Esophagus (tissue), 2 donors: ENCODE measurements at regions not wholly inside any gene's neighbourhood (a gene's known extent, or its start where the extent isn't known, plus 50 kb on each side); places are given as distances from the start of the nearest gene placed in this dataset.

Experiments used
- H3K27ac ChIP-seq, 2 donors: one replicate each; pipeline ENCODE4 v1.5.1; 2013; ENCODE audit warnings: low read depth in 2 of 2, mild to moderate bottlenecking in 2 of 2, inconsistent platforms in 1 of 2, low read length in 1 of 2, moderate library complexity in 1 of 2
- H3K27me3 ChIP-seq, 2 donors: one replicate each; pipeline ENCODE4 v1.6.1; 2013; ENCODE audit warnings: low read length in 2 of 2, control low read depth in 1 of 2, mild to moderate bottlenecking in 1 of 2; ENCODE audit not compliant: insufficient read depth in 2 of 2, control insufficient read depth in 1 of 2
- H3K36me3 ChIP-seq, 2 donors: one replicate each; pipeline ENCODE4 v1.6.1; 2013; ENCODE audit warnings: low read length in 1 of 2; ENCODE audit not compliant: control insufficient read depth in 2 of 2, insufficient read depth in 2 of 2
- H3K4me1 ChIP-seq, 2 donors: one replicate each; pipeline ENCODE4 v1.6.1; 2013; ENCODE audit warnings: low read length in 1 of 2; ENCODE audit not compliant: control insufficient read depth in 2 of 2, insufficient read depth in 2 of 2
- H3K4me3 ChIP-seq, 2 donors: one replicate each; pipeline ENCODE4 v1.5.1; 2013; ENCODE audit warnings: low read length in 2 of 2, mild to moderate bottlenecking in 2 of 2, low read depth in 1 of 2, moderate library complexity in 1 of 2
- H3K9me3 ChIP-seq, 2 donors: one replicate each; pipeline ENCODE4 v1.6.1; 2013; ENCODE audit warnings: mild to moderate bottlenecking in 2 of 2, low read depth in 1 of 2, low read length in 1 of 2, moderate library complexity in 1 of 2; ENCODE audit not compliant: control insufficient read depth in 2 of 2, insufficient read depth in 1 of 2
- WGBS, 2 donors: extraction: QIAGEN DNeasy Blood & Tissue Kit; methylation state at CpG; one replicate each; pipeline ENCODE4 v1.1.7; 2013; 5-methylcytosine and 5-hydroxymethylcytosine counted together
- donor health status: healthy with polysubstance abuse.
- donor health status: Bipolar disorder and iron deficiency.

DNA sequence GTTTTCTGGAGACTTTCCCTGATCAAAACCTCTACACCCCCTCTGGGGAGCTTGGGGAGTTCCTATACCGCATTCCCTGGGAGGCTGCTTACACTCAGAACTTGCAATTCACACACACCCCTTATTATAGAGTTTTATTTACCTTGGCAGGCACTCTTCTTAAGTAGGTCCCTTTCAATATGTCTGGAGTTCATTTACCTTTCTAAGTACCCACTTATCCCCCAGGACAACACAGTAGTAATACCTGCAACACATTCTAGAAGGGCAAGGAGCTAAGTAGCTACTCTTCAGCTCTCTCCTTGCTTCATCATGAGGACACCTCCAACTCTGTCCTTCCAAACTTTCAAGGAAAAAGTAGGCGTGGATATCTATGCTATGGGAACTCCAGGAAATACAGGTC is 127.8 kb upstream of the ANO3 start:
- Histone ChIP-seq H3K4me3 (no peak overlapping the region), H3K9me3 (no peaks in the 10 kb centered on the region), H3K4me1 (no peaks in the 10 kb centered on the region), H3K27ac (no peak overlapping the region), H3K36me3 (no peaks in the 10 kb centered on the region), H3K27me3 (no peaks in the 10 kb centered on the region)
- 66 to 71% methylated on average over 2 of the region's 2 CpGs for WGBS, 2 donors

DNA sequence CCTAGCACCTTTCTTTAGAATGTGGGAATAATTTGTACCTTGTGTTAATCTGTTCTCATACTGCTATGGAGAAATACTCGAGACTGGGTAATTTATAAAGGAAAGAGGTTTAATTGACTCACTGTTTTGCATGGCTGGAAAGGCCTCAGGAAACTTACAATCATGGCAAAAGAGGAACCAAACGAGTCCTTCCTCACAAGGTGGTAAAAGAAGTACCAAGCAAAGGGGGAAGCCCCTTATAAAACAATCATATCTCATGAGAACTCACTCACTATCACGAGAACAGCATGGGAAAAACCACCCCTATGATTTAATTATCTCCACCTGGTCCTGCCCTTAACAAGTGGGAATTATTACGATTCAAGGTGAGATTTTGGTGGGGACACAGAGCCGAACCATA is 127.1 kb upstream of the ANO3 start:
- no peak overlapping the region for H3K27ac ChIP-seq
- H3K9me3 ChIP-seq, result no peaks in the 10 kb centered on the region
- H3K4me1 ChIP-seq, result no peaks in the 10 kb centered on the region
- no peak overlapping the region for H3K4me3 ChIP-seq
- 70% methylated on average over 5 of the region's 5 CpGs for whole genome bisulfite sequencing, 2 donors
- no peaks in the 10 kb centered on the region for H3K36me3 ChIP-seq
- no peaks in the 10 kb centered on the region for H3K27me3 ChIP-seq

DNA sequence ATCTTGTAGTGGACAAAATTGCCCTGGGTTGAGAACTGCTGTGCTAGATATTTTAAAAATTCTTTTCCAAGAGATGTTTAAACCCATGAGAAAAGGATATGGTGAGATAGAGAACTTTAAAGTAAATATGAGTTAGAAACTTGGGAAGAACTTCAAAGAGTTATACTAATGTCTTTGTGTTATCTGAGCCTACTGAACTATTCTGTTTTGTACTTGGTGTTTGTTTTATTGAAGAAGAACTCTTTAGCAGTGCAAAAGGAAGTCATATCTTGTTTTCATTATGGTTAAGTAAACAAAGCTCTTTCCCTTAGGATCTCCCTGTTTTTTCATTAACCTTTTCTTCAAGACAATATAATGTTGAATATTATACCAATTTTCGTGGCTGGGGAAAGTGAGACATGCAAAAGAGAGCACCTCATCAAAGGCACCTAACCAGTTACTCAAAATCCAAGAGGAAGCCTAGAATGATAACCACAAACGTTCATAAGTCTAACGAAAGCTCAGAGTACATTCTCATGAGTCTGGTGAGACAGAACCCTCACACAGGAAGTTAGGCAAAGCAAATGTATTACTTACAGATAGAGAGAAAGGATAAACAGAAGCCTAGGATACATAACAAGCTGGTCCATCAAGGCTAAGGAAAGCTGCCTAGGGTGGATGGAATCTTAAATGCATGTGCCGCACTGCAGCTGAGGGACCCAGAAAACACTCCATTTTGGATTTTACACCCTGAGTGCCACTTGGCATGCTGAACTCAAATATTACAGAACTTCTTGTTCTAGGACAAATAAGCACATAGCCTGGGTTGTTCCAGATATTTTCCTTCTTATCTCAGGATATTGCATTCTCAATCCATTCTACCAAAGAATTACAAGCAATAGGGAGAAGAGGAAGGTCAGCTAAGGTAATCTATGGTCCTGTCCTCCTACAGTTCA is 112.5 kb upstream of the ANO3 start:
- Histone ChIP-seq H3K27ac (no peak overlapping the region), H3K9me3 (no peaks in the 10 kb centered on the region), H3K27me3 (no peaks in the 10 kb centered on the region), H3K36me3 (no peaks in the 10 kb centered on the region), H3K4me3 (no peak overlapping the region), H3K4me1 (no peaks in the 10 kb centered on the region)
- WGBS, 2 donors, result 51 to 60% methylated on average over 4 of the region's 4 CpGs

DNA sequence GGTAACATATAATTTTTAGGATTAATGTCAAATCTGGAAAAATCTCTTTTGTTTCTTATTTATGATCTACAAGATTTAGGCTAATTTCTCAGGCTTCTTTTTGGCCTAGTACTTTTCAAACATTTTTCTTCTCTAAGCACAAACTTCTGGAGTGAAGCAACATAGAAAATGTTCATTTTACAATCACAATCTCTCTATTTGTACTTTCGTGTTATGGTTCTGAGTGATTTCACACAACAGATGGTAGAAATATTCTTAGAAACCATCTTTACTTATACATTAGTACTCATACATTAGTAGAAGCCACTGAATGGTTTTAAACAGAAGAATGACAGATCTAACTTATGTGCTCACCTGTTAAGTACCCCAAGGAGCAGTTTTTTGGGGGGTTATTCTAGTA is 106.3 kb upstream of the ANO3 start:
- H3K27me3 ChIP-seq, result no peaks in the 10 kb centered on the region
- no peaks in the 10 kb centered on the region for H3K36me3 ChIP-seq
- no peak overlapping the region for H3K27ac ChIP-seq
- 86 to 89% methylated on average over 1 of the region's 1 CpG for WGBS, 2 donors
- no peaks in the 10 kb centered on the region for H3K9me3 ChIP-seq
- no peak overlapping the region for H3K4me3 ChIP-seq
- no peaks in the 10 kb centered on the region for H3K4me1 ChIP-seq

DNA sequence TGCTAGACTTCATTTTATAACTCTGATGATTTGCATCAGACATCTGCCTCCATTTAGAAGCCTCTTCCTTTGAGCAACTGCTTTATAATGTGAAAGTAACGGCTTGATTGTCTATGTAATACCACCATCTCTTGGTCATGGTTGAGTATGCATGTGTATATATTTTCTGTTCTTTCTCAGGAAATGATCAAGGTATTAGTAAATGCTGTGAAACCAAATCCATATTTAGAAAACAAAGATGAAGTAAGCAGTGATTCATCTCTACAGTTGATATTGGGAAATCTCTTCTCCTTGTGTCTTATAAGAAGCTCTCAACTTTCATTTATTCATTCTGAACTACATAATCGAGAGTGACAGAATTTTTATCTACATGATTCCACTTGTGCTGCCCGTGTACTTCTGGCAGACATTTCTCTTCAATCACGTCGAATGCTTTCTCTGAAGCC is 104.6 kb upstream of the ANO3 start:
- no peaks in the 10 kb centered on the region for H3K36me3 ChIP-seq
- no peaks in the 10 kb centered on the region for H3K27me3 ChIP-seq
- no peak overlapping the region for H3K27ac ChIP-seq
- H3K9me3 ChIP-seq, result no peaks in the 10 kb centered on the region
- whole genome bisulfite sequencing, 2 donors, result 32 to 38% methylated on average over 5 of the region's 5 CpGs
- H3K4me1 ChIP-seq, result no peaks in the 10 kb centered on the region
- H3K4me3 ChIP-seq, result no peak overlapping the region

DNA sequence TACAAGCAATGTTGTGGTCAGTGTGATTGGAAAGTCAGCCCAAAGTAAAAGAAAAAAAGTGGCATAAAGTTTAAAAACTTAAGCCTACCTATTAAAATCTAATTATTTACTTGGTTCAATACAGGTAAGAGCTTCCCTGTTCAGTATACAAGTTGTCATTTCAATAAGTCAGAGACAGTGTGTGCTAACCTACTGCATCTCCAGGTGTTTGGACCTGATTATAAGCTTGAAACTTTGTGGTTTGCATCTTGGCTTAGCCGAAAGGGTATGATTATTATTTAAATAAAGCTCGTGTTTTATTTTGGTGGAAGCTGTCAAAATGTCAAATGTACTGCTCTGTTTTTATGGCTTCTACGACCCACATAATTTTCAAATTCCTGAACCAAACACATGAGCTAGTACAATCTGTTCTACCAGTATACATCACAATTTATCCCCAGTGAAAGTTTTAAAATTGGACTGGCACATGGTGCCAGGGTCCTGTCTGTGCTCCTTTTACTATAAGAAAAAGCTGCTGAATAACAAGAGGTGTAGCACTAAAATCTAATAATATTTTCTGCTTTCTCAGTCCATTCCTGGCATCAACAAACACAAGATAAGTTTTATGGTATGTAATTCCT is 103.9 kb upstream of the ANO3 start:
- Histone ChIP-seq H3K9me3 (no peaks in the 10 kb centered on the region), H3K27me3 (no peaks in the 10 kb centered on the region), H3K4me3 (no peak overlapping the region), H3K36me3 (no peaks in the 10 kb centered on the region), H3K4me1 (no peaks in the 10 kb centered on the region), H3K27ac (no peak overlapping the region)
- 18 to 45% methylated on average over 3 of the region's 3 CpGs for WGBS, 2 donors

DNA sequence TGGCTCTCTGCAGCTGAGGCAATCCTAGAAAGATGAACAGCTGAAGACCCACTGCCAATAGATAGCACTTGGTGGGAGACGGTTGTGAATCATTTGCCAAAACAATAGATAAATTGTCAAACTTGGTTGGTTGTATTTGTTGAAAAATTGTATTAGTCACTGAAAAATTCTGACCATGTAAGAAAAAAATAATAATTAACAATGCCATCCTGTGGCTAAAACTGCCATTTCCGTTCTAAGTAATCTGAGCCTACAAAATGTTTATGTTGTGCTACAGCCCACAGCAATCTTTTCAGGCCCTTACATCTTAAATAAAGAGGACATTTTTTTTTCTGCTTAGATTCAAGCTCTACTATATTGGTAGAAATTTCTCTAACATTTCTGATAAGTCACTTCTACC is 103.2 kb upstream of the ANO3 start:
- H3K4me3 ChIP-seq, result no peak overlapping the region
- no peak overlapping the region for H3K27ac ChIP-seq
- no peaks in the 10 kb centered on the region for H3K27me3 ChIP-seq
- H3K4me1 ChIP-seq, result no peaks in the 10 kb centered on the region
- WGBS, 2 donors, result 70 to 77% methylated on average over 2 of the region's 2 CpGs
- H3K9me3 ChIP-seq, result no peaks in the 10 kb centered on the region
- H3K36me3 ChIP-seq, result no peaks in the 10 kb centered on the region

DNA sequence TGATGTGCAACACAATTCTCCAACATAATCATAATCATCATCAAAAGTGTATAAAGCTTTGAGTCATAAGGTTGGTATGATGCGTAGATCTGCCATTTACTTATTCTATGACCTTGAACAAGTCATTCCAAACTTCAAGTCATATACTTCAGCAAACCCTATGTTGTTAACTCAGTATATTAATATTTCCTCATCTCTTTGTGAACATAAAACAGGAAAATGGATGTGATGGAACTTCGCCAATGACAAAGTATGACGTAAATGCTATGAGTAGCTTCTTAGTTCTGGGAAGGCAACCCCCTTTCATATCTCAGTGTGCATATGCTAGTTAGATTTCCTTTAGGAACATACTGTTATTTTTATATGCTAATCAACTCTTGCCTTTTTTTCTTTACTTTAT is 102.7 kb upstream of the ANO3 start:
- Histone ChIP-seq H3K36me3 (no peaks in the 10 kb centered on the region), H3K4me1 (no peaks in the 10 kb centered on the region), H3K9me3 (no peaks in the 10 kb centered on the region), H3K27ac (no peak overlapping the region), H3K4me3 (no peak overlapping the region), H3K27me3 (no peaks in the 10 kb centered on the region)
- WGBS, 2 donors, result 68% methylated on average over 3 of the region's 3 CpGs

DNA sequence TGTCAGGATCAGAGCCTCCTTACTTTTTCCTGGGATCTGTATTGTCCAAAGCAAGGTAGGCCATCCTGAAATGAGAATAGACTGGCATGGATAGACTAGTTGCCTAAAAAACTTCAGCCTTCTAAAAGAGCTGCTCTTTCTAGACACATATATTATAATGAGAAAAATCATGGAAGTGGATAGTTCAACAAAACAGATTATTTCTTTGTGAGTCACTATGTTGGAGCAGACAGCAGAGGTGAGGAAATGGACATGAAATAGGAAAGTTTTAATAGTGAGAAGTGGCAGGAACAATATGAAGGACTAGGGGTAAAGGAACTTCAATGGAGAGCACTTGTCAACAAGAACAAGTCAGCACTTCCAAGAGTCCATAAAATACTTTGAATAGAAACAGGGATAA is 101.9 kb upstream of the ANO3 start:
- H3K27me3 ChIP-seq, result no peaks in the 10 kb centered on the region
- H3K4me1 ChIP-seq, result no peaks in the 10 kb centered on the region
- H3K27ac ChIP-seq, result no peak overlapping the region
- no peak overlapping the region for H3K4me3 ChIP-seq
- no peaks in the 10 kb centered on the region for H3K36me3 ChIP-seq
- H3K9me3 ChIP-seq, result no peaks in the 10 kb centered on the region

DNA sequence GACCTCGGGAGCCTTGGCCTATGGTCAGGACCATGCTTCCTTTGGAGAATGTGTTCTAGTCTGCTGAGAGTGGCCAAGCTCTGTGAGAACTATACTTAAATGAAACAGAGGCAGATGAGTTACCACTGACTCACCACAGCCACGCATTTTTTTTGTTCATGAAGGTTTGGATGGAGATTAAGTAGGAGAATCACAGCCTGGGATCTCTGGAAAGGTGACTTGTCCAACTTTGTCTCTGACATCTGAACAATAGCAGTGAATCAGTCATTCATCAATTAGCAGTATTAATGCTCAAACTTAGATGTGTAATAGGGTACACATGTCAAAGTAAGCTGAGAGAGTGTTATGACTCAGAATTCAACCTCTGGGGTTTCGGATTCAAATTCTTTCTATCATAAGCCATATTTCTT is 100.7 kb upstream of the ANO3 start:
- H3K36me3 ChIP-seq, result no peaks in the 10 kb centered on the region
- no peaks in the 10 kb centered on the region for H3K27me3 ChIP-seq
- WGBS, 2 donors, result 29 to 46% methylated on average over 3 of the region's 3 CpGs

More for the DNA sequence above, 100.7 kb upstream of the ANO3 start:
- Histone ChIP-seq H3K9me3 (no peaks in the 10 kb centered on the region), H3K4me3 (no peak overlapping the region), H3K4me1 (no peaks in the 10 kb centered on the region), H3K27ac (no peak overlapping the region)
